NCI-H774 (cell line): ENCODE measurements at regions not wholly inside any gene's neighbourhood (a gene's known extent, or its start where the extent isn't known, plus 50 kb on each side); places are given as distances from the start of the nearest gene placed in this dataset.

ENCODE experiments used
- DNase-seq: peaks from one replicate; lab custom pipeline; 2025; lab: John Stamatoyannopoulos, UW

GRCh38 chr10:36301539-36301938, 659.4 kb upstream of the FZD8 start:
- no peak for DNase-seq

- DNase-seq, result no peak
Measured at GRCh38 chr10:36301139-36301538, 659.0 kb upstream of the FZD8 start.

GRCh38 chr10:36283827-36284226, 641.7 kb upstream of the FZD8 start:
- DNase-seq, result no peak

GRCh38 chr10:36281831-36282331, 639.8 kb upstream of the FZD8 start:
- no peak for DNase-seq

GRCh38 chr10:36280890-36281499, 638.9 kb upstream of the FZD8 start:
- no peak for DNase-seq

- no peak for DNase-seq
Measured at GRCh38 chr10:36280321-36280741, 638.2 kb upstream of the FZD8 start.

GRCh38 chr10:36278176-36278575, 636.1 kb upstream of the FZD8 start:
- no peak for DNase-seq

GRCh38 chr10:36277459-36277858, 635.4 kb upstream of the FZD8 start:
- no peak for DNase-seq

- DNase-seq, result no peak
Measured at GRCh38 chr10:36271627-36272340, 629.7 kb upstream of the FZD8 start.

- DNase-seq, result no peak
Measured at GRCh38 chr10:36269222-36269621, 627.1 kb upstream of the FZD8 start.

- no peak for DNase-seq
Measured at GRCh38 chr10:36266923-36267322, 624.8 kb upstream of the FZD8 start.

- DNase-seq, result no peak
Measured at GRCh38 chr10:36265741-36266140, 623.6 kb upstream of the FZD8 start.

GRCh38 chr10:36263871-36264270, 621.8 kb upstream of the FZD8 start:
- DNase-seq, result no peak

GRCh38 chr10:36256948-36257356, 614.9 kb upstream of the FZD8 start:
- DNase-seq, result no peak

- no peak for DNase-seq
Measured at GRCh38 chr10:36256166-36256565, 614.1 kb upstream of the FZD8 start.

GRCh38 chr10:36254199-36254598, 612.1 kb upstream of the FZD8 start:
- DNase-seq, result no peak

GRCh38 chr10:36253731-36254130, 611.6 kb upstream of the FZD8 start:
- no peak for DNase-seq

- DNase-seq, result no peak
Measured at GRCh38 chr10:36251068-36251467, 609.0 kb upstream of the FZD8 start.

- DNase-seq, result no peak
Measured at GRCh38 chr10:36248304-36248981, 606.3 kb upstream of the FZD8 start.

GRCh38 chr10:36247478-36247877, 605.4 kb upstream of the FZD8 start:
- DNase-seq, result no peak

- no peak for DNase-seq
Measured at GRCh38 chr10:36236931-36237330, 594.8 kb upstream of the FZD8 start.

GRCh38 chr10:36236341-36236740, 594.2 kb upstream of the FZD8 start:
- DNase-seq, result no peak

GRCh38 chr10:36232935-36233334, 590.8 kb upstream of the FZD8 start:
- DNase-seq, result no peak
